ENCODE measurements at regions not wholly inside any gene's neighbourhood (a gene's known extent, or its start where the extent isn't known, plus 50 kb on each side); places are given as distances from the start of the nearest gene placed in this dataset.

- FAIRE-seq (no peak), ATAC-seq (no peak), DNase-seq (ENCODE audit: low read depth, low spot score) (no peak)
- Histone ChIP-seq H3K4me2 (ENCODE audit: control insufficient read depth, insufficient read depth) (no peak overlapping the region), H2AFZ (ENCODE audit: control insufficient read depth, low read depth, low read length) (no peak overlapping the region), H3K9me3 (replicated peaks; ENCODE audit: control insufficient read depth, insufficient read depth, low read length) (no peaks in the 10 kb centered on the region), H3K27me3 (replicated peaks in 1 of 2; ENCODE audit: control insufficient read depth in 2 of 2, insufficient read depth in 2 of 2, low read length in 1 of 2) (no peaks in the 10 kb centered on the region; a peak in 1 of 4 replicates), H3K4me3 (no peak overlapping the region), H3K9ac (ENCODE audit: control insufficient read depth, insufficient read depth, low read length) (no peak overlapping the region), H3K36me3 (ENCODE audit: control insufficient read depth in 2 of 2, insufficient read depth in 2 of 2, low read length in 1 of 2) (no peaks in the 10 kb centered on the region), H3K79me2 (ENCODE audit: control insufficient read depth, insufficient read depth, low read length) (no peaks in the 10 kb centered on the region), H4K20me1 (ENCODE audit: control insufficient read depth, insufficient read depth) (no peaks in the 10 kb centered on the region; the same call in 1 of the 2 replicates), H3K4me1 (ENCODE audit: control insufficient read depth, insufficient read depth, low read length) (no peaks in the 10 kb centered on the region), H3K27ac (ENCODE audit: control insufficient read depth, insufficient read depth) (no peak overlapping the region)
- no peak for TF ChIP-seq RELB (IDR thresholded peaks at IDR 0.05; ENCODE audit: low read depth)
- no peak for TF ChIP-seq NR2F1 (conservative IDR thresholded peaks at IDR 0.05)
- no peak for TF ChIP-seq POU2F2 (IDR thresholded peaks at IDR 0.05; ENCODE audit: borderline replicate concordance, low read depth, low read length)
- TF ChIP-seq MYC (IDR thresholded peaks at IDR 0.05; ENCODE audit: insufficient read depth, insufficient read length, insufficient replicate concordance, low read length, severe bottlenecking), result no peak
- TF ChIP-seq ZBTB33 (IDR thresholded peaks at IDR 0.05), result no peak
- TF ChIP-seq KDM1A (IDR thresholded peaks at IDR 0.05; ENCODE audit: borderline replicate concordance), result no peak
- no peak for TF ChIP-seq HCFC1 (IDR thresholded peaks at IDR 0.05; ENCODE audit: low read length)
- in situ Hi-C loops (cut with MboI), result no loop called here
- WGBS (ENCODE audit: insufficient coverage, insufficient replicate concordance, low lambda C conversion rate, missing lambda C conversion rate), result 23% methylated on average over 11 of the region's 17 CpGs
- ChIA-PET SMC1A (ENCODE audit: uncharacterized antibody, unreplicated experiment) (no interaction called here), RAD21 (ENCODE audit: unreplicated experiment) (no interaction called here), POLR2A (no interaction called here), CTCF (no interaction called here)
- intact Hi-C loops (cut with micrococcal nuclease; ENCODE audit: unreplicated experiment), result no loop called here
- no TSS peak for BruUV-seq (replicated peaks)
Measured at GRCh38 chr1:30386156-30386926, 337.0 kb downstream of the MATN1 start.
